HG03457 (cell line): ENCODE measurements at regions not wholly inside any gene's neighbourhood (a gene's known extent, or its start where the extent isn't known, plus 50 kb on each side); places are given as distances from the start of the nearest gene placed in this dataset.
A peak's percentile ranks its signal among the peaks of the same experiment; 100 is the strongest.

Experiments used
- ATAC-seq: cut with Tn5 transposase; IDR thresholded peaks from one replicate; pipeline ENCODE4 v1.9.1; 2021; ENCODE audit warnings: moderate number of reproducible peaks; ENCODE audit not compliant: unreplicated experiment

DNA sequence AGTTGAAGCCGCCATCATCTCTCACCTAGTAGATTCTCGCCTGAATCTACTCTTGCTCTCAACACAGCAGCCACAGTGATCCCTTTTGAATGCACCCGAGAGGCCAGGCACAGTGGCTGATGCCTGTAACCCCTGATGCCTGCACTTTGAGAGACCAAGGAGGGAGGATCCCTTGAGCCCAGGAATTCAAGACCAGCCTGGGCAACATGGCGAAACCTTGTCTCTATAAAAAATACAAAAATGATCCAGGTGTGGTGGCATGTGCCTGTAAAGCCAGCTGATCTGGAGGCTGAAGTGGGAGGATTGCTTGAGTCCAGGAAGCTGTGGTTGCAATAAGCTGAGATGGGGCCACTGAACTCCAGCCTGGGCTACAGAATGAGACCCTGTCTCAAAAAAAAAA, 60.3 kb upstream of the EML4 start:
- ATAC-seq, result no peak

DNA sequence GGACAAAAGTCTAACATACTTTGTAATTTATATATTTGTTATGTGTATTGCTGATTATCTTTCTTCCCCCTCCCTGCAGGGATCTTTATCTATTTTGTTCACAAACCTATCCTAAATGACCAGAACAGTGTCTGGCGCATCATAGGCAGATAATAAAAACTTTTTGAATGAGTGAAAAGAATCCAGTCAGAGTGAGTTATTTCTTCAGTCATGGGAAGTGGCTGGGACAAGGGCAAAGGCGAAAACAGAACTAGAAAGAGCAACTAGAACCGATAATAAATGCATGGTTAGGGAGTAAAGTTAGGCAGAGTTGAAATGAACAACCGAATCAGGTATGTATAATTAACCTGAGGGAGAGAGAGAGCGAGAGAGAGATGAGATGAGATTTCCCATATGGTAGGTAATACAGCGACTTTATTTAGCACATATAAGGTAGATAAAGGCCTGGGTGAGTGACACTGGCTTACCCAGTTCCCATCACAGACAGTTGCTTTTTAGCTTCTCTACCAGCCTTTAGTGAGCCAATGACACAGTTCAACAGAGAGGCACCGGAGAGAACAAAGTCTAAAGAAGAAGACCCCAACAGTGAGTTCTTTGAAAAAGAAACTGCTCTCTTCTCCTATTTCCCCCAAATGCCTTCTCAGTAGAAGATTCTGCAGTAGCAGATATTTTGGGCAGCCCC, 59.1 kb upstream of the EML4 start:
- no peak for ATAC-seq

DNA sequence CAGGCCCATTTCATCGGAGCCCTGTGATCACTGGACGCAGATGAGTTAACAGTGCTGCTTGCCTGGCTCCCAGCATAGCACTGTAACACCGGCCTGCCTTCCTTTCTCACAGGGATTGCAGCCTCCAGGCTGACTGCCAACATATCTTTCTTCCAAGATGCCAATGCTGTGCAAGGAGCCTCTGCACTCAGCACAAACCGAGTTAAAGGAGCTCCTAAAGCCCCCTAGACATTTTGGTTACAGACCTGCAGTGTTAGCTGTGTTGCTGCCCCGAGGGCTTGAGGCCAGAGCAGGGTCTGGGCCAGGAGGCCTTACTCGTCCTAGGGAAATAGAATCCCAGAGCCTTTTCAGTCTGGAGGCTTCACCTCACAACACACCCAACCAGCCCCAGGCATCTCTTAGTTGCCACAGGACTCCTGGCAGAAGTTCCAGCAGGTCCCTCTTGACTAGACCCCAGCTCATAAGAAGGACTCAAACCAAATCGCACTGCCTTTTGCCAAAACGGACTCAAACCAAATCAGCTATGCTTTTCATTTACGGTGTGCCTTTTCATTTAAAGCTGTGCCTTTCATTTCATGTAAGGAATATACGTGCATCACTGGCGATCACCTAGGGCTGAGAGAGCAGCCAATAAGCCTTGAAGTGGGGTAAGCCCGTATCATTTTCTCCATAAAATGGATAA, 58.4 kb upstream of the EML4 start:
- ATAC-seq, result no peak

DNA sequence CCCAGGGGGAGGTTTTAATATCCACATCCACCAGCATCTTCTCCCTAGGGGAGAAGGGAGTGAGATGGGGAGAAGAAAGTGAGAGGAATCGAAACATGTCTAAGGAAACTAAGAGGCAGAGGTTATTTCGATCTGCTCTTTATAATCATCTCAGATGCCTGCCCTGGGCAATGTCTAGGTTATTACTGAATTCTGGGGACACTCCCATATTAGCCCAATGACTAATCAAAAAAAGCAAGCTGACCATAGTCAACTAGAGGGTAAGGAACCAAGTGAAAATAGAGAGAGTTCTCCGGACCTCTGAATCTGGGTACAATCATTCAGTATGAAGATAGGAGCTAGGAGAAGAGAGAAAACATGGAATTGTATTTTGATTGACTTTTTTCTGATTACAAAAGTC, 56.7 kb upstream of the EML4 start:
- no peak for ATAC-seq

DNA sequence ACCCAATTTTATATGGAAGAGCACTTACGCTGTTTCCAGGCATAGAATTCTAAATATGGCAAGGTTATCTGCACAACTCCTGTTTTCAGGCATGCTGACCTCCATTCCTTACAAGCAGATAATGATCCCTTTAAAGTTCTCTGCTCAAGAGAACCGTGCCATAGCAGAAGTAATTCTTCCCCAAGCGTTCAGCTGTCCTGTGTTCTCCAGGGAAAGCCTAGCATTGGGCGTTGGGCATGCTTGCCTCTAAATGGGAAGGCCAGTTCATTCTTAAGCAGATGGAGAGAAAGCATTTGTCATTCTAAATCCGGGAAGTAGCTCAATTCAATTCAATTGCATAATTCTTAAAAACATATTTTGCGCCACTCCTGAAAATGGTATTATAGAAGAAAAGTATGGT, 55.7 kb upstream of the EML4 start:
- no peak for ATAC-seq

DNA sequence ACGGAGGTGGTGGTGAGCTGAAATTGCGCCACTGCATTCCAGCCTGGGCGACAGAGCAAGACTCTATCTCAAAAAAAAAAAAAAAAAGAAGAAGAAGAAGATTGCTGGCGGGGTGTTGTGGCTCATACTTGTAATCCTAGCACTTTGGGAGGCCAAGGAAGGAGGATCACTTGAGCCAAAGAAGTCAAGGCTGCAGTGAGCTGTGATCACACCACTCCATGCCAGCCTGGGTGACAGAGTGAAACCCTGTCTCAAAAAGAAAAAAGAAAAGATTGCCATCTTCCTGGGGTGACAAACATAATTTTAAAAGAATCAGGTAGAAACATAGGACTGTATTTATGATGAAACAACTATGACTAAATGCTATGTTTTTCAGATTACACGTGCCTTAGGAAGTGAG, 55.1 kb upstream of the EML4 start:
- no peak for ATAC-seq

DNA sequence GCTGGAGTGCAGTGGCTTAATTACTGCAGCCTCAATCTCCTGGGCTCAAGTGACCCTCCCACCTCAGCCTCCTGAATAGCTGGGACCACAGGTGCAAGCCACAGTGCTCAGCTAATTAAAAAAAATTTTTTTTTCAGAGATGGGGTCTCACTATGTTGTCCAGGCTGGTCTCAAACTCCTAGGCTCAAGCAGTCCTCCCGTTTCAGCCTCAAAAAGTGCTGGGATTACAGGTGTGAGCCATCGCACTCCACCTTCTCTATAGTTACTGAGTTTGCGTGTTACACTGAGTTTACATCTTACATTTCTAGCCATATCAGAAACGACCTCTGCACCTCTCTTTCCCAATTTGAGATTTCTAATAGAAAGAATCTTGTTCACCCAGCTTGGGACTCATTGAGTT, 53.6 kb upstream of the EML4 start:
- no peak for ATAC-seq

DNA sequence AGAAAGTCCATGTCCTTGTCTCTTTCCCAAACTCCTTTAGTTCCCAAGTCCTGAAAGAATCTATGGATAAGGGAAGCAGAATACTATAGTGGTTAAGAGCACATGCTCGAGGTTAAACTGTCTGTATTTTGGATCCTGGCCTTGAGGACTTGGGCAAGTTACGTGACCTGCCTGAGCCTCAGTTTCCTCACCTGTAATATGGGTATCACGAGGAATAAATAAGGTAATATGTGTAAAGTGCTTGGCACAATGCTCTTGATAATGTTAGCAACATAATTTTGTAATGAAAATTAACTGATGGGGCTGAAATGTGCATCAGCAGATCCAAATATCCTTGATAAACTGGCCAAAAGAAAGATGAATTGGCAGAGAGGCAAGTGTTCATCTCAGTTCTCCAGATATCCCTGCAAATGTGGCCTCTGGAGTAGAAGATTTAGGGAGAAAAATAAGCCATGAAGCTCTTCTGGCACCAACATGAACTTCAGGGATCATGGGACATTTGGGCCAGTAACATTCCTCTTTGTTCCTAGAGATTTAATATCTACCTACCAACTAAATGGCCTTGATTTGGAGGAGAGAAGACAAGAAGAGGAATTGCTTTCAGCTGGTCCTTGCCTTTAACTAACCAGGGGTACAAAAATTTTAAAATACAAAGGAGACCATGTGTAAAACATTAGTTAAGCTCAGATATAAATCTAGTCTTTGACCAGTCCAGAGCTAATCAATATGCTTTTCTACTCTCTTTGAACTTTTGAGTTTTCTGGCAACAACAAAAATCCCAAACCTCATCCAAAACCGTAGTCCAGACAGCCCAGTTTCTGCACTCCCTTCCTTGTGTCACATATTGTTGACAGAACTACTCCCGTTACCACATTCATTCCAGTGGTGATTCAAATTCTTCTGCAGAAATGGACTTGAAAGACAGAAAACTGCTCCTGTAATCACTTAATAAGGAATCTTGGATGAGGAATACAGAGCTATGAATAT, 52.7 kb upstream of the EML4 start:
- ATAC-seq, result no peak

DNA sequence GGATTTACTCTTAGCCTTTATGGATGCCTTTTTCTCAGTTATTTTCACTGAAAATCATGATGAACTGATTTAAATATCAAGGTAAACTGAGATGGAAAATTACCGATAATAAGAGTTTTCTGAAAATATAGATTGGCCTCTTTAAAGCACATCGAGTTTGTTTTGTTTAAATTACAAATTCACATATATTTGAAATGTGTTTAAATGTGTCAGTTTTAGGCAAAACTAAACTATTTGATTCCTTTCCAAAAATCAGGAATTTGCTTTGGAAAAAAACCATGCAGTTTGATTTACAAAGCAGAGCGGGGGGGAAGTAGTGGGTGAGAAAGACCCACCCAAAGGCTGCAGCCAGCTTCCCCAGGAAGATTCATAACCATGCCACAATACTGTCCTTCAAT, 52.0 kb upstream of the EML4 start:
- ATAC-seq, result no peak

DNA sequence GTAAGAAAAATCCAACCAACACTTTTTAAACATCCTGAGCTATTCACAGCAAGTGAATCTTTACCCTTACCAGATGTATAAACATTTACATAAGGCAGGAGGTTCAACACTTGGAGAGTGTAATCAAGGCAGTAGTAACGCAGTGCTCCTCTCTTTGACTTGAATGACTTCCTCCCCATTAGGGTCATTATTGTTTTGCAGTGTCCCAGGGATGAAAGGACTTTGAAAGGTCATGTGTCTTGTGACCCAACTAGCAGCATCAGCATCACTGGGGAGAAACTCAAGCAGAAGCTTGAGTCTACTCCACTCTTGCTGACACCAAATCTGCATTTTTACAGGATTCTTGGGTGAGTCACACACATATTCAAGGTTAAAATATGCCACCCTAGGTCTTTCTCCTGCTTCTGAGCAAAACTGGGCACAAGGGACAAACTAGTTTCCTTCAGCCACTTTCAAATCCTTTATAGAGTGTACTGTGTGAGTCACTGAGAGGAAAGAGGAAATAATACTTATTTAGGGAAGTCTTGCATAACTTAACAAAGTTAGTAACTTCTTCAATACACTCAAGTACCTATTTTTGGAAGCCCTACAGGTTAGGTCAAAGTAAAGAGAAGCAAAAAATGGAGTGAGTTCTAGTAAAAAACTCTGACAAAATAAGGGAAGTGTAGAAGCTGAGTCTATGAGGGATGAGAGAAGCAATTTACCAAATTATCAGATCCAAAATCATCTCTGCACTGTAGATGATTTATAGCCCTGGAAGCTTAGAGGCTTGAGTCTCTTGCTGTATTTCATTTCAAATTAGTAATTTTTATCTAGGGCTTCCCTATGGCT, 51.0 kb upstream of the EML4 start:
- ATAC-seq, result peak; percentile 75

DNA sequence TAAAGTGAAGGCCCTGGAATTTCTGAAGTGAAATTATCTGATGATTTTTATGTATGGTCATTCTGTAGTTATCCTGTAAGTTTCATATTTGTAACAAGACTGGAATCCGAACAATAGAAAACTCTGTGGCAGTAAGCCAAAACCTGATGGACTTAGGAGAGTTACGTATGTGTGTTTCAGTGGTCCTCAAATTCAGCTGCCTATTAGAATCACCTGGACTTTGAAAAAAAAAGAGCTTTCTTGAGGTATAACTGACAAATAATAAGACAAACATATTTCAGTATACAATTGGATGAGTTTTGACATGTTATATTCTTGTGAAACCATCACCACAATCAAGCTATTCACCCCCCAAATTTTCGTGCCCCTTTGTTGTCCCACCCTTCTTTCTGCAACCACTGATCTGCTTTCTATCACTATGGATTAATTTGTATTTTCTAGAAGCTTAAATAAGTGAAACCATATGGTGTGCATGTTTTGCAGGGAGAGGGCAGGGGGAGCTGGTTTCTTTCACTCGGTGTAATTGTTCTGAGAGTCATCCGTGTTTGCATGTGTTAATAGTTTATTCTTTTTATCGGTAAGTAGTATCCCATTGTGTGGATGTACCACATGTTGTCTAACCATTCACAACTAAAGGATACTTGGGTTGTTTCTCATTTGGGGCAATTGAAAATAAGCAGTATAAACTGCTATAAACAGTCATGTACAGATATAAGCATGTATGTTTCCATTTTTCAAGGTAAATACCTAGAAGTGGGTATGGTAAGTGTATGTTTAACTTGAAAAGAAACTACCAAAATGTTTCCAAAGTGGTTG, 50.2 kb upstream of the EML4 start:
- ATAC-seq, result no peak
